ENCODE measurements at regions not wholly inside any gene's neighbourhood (a gene's known extent, or its start where the extent isn't known, plus 50 kb on each side); places are given as distances from the start of the nearest gene placed in this dataset.

DNA sequence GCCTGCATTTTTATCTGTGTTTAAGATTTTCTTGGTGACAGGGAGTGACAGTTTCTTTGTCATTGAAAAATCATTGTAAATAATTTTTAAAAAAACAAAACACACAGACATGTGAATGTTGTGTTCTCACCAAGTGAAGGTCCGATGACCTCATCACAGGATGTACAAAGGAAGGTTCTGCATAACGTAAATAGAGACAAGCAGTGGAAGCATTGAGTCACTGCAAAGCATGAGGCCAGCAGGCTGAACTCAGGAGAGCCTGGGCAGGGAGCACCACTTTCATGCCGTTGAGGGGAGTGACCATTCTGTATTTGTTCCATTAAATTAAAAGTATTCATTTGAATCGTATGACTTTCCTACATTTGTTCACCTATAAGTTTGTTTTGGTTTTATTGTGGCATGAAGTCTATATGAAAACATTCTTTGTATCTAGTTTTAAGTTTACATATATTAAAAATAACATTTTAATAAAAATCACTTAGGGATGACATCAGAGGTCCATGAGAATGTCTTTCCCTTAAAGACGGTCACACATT, 70.4 kb upstream of the TLE1 start:
- TF ChIP-seq EZH2 (IDR thresholded peaks at IDR 0.05; ENCODE audit: insufficient read depth, poor library complexity, severe bottlenecking) (no peak), EZH2phosphoT487 (IDR thresholded peaks at IDR 0.05; ENCODE audit: insufficient read depth, low read depth) (no peak)

Measured in GM23248 (cell line).